GM23248 (cell line): ENCODE measurements at regions not wholly inside any gene's neighbourhood (a gene's known extent, or its start where the extent isn't known, plus 50 kb on each side); places are given as distances from the start of the nearest gene placed in this dataset.

ENCODE experiments used
- DNase-seq: peaks from one replicate; pipeline ENCODE4 v3.0.0-alpha.2; 2015
- H2AFZ ChIP-seq: fragments of 200-600 bp; sonication (generic); 2 replicates; pipeline ENCODE4 v1.6.1; 2016; ENCODE audit warnings: antibody characterized with exemption
- H3F3A ChIP-seq: fragments of 200-600 bp; sonication (generic); 2 replicates; pipeline ENCODE4 v1.6.1; 2016; ENCODE audit warnings: mild to moderate bottlenecking, antibody characterized with exemption, mixed run types; ENCODE audit not compliant: insufficient read depth
- H3K27ac ChIP-seq: fragments of 200-600 bp; sonication (generic); 2 replicates; pipeline ENCODE4 v1.5.1; 2016; ENCODE audit warnings: mild to moderate bottlenecking
- H3K27me3 ChIP-seq: fragments of 200-600 bp; sonication (generic); replicated peaks from 2 replicates; pipeline ENCODE4 v1.6.1; 2016; ENCODE audit warnings: mild to moderate bottlenecking; ENCODE audit not compliant: insufficient read depth
- H3K36me3 ChIP-seq: fragments of 200-600 bp; sonication (generic); 2 replicates; pipeline ENCODE4 v1.6.1; 2016; ENCODE audit warnings: low read depth, mild to moderate bottlenecking
- H3K4me1 ChIP-seq: fragments of 200-600 bp; sonication (generic); 2 replicates; pipeline ENCODE4 v1.6.1; 2016; ENCODE audit warnings: mild to moderate bottlenecking; ENCODE audit not compliant: insufficient read depth
- H3K4me2 ChIP-seq: fragments of 200-600 bp; sonication (generic); one replicate; pipeline ENCODE4 v1.6.1; 2016; ENCODE audit warnings: mild to moderate bottlenecking; ENCODE audit not compliant: unreplicated experiment
- H3K4me3 ChIP-seq: fragments of 200-600 bp; sonication (generic); 2 replicates; pipeline ENCODE4 v1.5.1; 2016; ENCODE audit warnings: mild to moderate bottlenecking
- H3K79me2 ChIP-seq: fragments of 200-600 bp; sonication (generic); 2 replicates; pipeline ENCODE4 v1.6.1; 2016; ENCODE audit warnings: mild to moderate bottlenecking; ENCODE audit not compliant: insufficient read depth
- H3K9ac ChIP-seq: fragments of 200-600 bp; sonication (generic); 2 replicates; pipeline ENCODE4 v1.6.1; 2016; ENCODE audit warnings: mild to moderate bottlenecking
- H3K9me2 ChIP-seq: fragments of 200-600 bp; sonication (generic); 2 replicates; pipeline ENCODE4 v1.6.1; 2016; ENCODE audit warnings: mixed run types, mild to moderate bottlenecking, moderate library complexity; ENCODE audit not compliant: insufficient read depth
- H3K9me3 ChIP-seq: fragments of 200-600 bp; sonication (generic); one replicate; pipeline ENCODE4 v1.6.1; 2017; ENCODE audit warnings: low read depth
- H4K20me1 ChIP-seq: fragments of 200-600 bp; sonication (generic); 2 replicates; pipeline ENCODE4 v1.6.0; 2016; ENCODE audit not compliant: insufficient read depth
- EZH2 ChIP-seq: fragments of 200-600 bp; sonication (generic); IDR thresholded peaks from 2 replicates; pipeline ENCODE4 v1.6.1; 2018; ENCODE audit warnings: antibody characterized with exemption, mild to moderate bottlenecking; ENCODE audit not compliant: insufficient read depth, poor library complexity, severe bottlenecking
- EZH2phosphoT487 ChIP-seq: fragments of 200-600 bp; sonication (generic); IDR thresholded peaks from 2 replicates; pipeline ENCODE4 v1.6.1; 2018; ENCODE audit warnings: antibody characterized with exemption, moderate library complexity, mild to moderate bottlenecking, low read depth; ENCODE audit not compliant: insufficient read depth
- WGBS, 2 experiments: methylation state at CpG; one replicate each; pipeline ENCODE4 v1.1.6; 2015 to 2017; ENCODE audit warnings: low lambda C conversion rate in 2 of 2, low coverage in 1 of 2; ENCODE audit errors: missing lambda C conversion rate in 2 of 2; 5-methylcytosine and 5-hydroxymethylcytosine counted together
- in situ Hi-C: fragments of 300-500 bp; cut with MboI; formaldehyde crosslinking; loops from 2 replicates; pipeline ENCODE4 v1.15.0; 2020

DNA sequence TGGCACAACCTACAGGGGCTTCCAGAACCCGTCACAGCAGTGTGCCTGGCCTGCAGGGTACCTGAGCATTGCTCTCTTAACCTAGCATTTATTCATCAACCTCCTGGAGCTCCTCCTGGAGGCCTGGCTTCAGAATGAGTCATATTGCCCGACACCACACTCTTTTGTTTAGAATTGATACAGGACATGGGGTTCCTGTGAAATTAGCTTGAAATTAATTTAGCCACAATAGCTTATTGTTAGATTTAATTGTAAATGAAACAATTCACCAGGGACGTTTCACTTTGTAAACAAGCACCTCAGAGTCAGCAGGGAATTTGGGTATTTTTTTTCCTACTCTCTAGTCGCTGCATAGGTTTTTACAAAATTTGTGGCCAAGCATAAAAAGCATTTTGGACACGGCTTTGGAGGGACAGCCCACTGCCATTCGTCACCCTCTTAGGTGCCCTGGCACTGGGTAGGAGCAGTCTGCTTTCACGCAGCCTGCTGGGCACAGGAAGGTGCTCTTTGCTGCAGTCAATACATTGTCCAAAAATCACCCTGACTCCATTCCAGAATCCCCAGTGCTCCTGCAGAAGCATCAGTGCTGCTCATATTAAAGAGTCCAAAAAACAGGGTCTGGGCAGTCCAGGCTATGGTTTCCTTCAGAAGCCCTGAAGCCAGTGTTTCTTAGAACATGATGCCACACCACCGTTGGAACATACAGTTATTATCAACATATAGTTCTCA is 60.8 kb upstream of the MEF2A start:
- Histone ChIP-seq H3K4me3 (no peak overlapping the region), H3K27me3 (no peaks in the 10 kb centered on the region; the same call in 1 of the 2 replicates), H2AFZ (no peak overlapping the region), H3K9ac (no peak overlapping the region), H4K20me1 (no peaks in the 10 kb centered on the region), H3K27ac (no peak overlapping the region), H3K4me2 (no peak overlapping the region), H3K9me2 (no peaks in the 10 kb centered on the region), H3K36me3 (no peaks in the 10 kb centered on the region), H3F3A (no peaks in the 10 kb centered on the region), H3K4me1 (peaks cover 17% of the 10 kb centered on the region), H3K9me3 (no peaks in the 10 kb centered on the region), H3K79me2 (no peaks in the 10 kb centered on the region)
- WGBS, 2 experiments: 59 to 67% methylated on average over 8 of the region's 8 CpGs
- DNase-seq: peak; percentile 49
- in situ Hi-C loops: no loop called here
- TF ChIP-seq EZH2 (no peak), EZH2phosphoT487 (no peak)

DNA sequence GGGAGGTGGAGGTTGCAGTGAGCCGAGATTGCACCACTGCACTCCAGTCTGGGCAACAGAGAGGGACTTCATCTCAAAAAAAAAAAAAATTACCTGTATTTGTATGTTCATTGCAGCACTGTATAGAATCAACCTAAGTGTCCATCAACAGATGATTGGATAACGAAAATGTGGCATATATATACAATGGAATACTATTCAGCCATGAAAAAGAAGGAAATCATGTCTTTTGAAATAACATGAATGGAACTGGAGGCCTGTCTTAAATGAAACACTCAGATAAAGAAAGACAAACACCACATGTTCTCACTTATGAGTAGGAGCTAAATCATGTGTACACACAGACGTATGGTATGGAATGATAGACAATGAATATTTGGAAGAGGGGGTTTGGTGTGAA is 59.4 kb upstream of the MEF2A start:
- no peaks in the 10 kb centered on the region for H3K36me3 ChIP-seq
- no peaks in the 10 kb centered on the region for H4K20me1 ChIP-seq
- H3K79me2 ChIP-seq: no peaks in the 10 kb centered on the region
- H3K9ac ChIP-seq: no peak overlapping the region
- H3F3A ChIP-seq: peaks cover 7% of the 10 kb centered on the region
- peaks cover 21% of the 10 kb centered on the region for H3K4me1 ChIP-seq
- TF ChIP-seq EZH2phosphoT487: no peak
- no peak for TF ChIP-seq EZH2
- H3K27me3 ChIP-seq: no peaks in the 10 kb centered on the region; the same call in 1 of the 2 replicates
- in situ Hi-C loops: no loop called here
- 73% methylated on average over 3 of the region's 3 CpGs for WGBS, 2 experiments
- H2AFZ ChIP-seq: no peak overlapping the region
- H3K9me2 ChIP-seq: no peaks in the 10 kb centered on the region
- no peak overlapping the region for H3K4me3 ChIP-seq
- H3K9me3 ChIP-seq: no peaks in the 10 kb centered on the region
- H3K27ac ChIP-seq: no peak overlapping the region
- no peak overlapping the region for H3K4me2 ChIP-seq
- no peak for DNase-seq

DNA sequence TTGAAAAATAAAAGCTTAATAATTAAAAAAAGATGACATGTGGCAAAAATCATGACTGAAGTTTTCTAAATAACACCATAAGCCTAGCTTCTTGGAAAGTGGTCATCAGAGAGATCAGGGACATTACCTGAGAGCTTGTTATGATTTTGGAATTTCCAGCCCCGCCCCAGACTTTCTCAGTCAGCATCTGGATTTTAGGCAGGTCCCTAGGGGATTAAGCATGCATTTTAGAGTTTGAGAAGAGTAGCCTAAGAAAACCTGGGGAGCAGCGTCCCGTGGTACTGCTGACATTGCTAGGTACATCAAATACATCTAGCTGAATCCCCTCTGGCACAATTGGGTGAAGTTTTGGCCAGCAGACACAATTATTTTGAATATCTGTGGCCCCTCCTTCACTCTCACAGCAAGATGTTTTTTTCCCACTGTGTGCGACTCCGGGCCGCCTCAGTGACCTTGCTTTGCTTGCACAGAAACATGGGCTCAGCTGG is 58.7 kb upstream of the MEF2A start:
- TF ChIP-seq EZH2 (no peak), EZH2phosphoT487 (no peak)
- Histone ChIP-seq H3K9me2 (no peaks in the 10 kb centered on the region), H3K4me3 (no peak overlapping the region), H4K20me1 (no peaks in the 10 kb centered on the region), H3K9ac (no peak overlapping the region), H3K27me3 (no peaks in the 10 kb centered on the region), H3K9me3 (no peaks in the 10 kb centered on the region), H3K36me3 (no peaks in the 10 kb centered on the region), H3K4me2 (peak overlapping the region; percentile 58), H3F3A (peaks cover 10% of the 10 kb centered on the region), H2AFZ (peak overlapping the region; percentile 68), H3K4me1 (peaks cover 26% of the 10 kb centered on the region), H3K27ac (no peak overlapping the region), H3K79me2 (no peaks in the 10 kb centered on the region)
- 52 to 55% methylated on average over 6 of the region's 6 CpGs for WGBS, 2 experiments
- in situ Hi-C loops: no loop called here
- DNase-seq: peak; percentile 13

DNA sequence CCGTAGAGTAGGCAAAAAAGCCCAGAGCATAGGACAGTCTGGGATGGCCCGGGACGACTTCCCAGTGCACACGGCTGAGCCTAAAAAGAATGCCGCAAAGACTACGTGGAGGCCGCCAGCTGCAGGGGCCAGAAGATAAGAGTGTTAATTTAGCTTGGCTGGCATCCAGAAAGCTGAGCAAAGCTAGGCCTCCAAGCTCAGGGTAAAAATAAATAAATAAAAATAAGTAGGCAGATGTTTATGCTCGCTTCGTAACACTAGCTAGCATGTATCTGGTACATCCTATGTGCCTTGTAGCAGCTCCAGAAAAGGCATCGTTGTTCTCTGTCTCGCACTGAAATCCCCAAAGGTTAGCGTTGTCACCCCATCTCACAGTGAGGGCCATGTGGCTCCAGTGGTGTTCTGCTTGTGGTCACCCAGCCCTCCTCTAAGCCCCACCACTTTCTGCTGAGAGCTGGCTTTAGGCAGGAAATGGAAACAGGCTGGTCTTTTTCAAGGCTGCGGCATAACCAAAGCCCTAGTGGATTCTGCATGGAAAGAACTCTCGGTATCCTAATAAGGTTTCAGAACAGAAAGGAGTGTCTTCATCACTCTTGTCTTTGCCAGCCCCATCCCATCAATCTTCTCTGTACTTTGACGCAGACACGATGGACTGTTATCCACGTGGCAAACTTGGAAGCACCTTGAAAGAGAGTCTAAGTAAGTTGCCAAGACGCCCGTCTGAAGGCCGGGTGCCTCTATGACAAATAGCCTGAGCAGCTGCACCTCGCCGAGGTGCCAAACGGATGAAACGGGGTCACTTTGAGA is 58.1 kb upstream of the MEF2A start:
- Histone ChIP-seq H3K9me3 (no peaks in the 10 kb centered on the region), H2AFZ (peak overlapping the region; percentile 68), H3K79me2 (no peaks in the 10 kb centered on the region), H3K4me2 (peak overlapping the region; percentile 58), H3F3A (peaks cover 10% of the 10 kb centered on the region), H3K4me1 (peaks cover 29% of the 10 kb centered on the region), H3K27me3 (no peaks in the 10 kb centered on the region), H3K9ac (peak overlapping the region; percentile 22; the same call in 1 of the 2 replicates), H3K9me2 (no peaks in the 10 kb centered on the region), H3K27ac (peak overlapping the region; percentile 21; the same call in 1 of the 2 replicates), H3K4me3 (no peak overlapping the region), H4K20me1 (no peaks in the 10 kb centered on the region), H3K36me3 (no peaks in the 10 kb centered on the region)
- 9% methylated on average over 24 of the region's 24 CpGs for WGBS, 2 experiments
- DNase-seq: peak; percentile 63
- TF ChIP-seq EZH2 (no peak), EZH2phosphoT487 (no peak)
- in situ Hi-C loops: no loop called here
